ENCODE measurements at regions not wholly inside any gene's neighbourhood (a gene's known extent, or its start where the extent isn't known, plus 50 kb on each side); places are given as distances from the start of the nearest gene placed in this dataset.

- TF ChIP-seq CTCF (IDR thresholded peaks at IDR 0.05 in 2 of 3, conservative IDR thresholded peaks at IDR 0.05 in 1 of 3; ENCODE audit: insufficient read depth in 2 of 3, low read depth in 1 of 3, low read length in 3 of 3) (no peak), ATF1 (CRISPR knock-in tag; IDR thresholded peaks at IDR 0.05) (no peak), ATF1 (tag; IDR thresholded peaks at IDR 0.05) (no peak)
Observed at GRCh38 chr11:126133901-126134300, 71.2 kb upstream of the CDON start.
